T-helper 2 cell treated with Interferon-gamma antibody and Interleukin-4, amounts not matched to agents 100 ng/mL and 5 ng/mL, for 36 hours (primary cell): ENCODE measurements at regions not wholly inside any gene's neighbourhood (a gene's known extent, or its start where the extent isn't known, plus 50 kb on each side); places are given as distances from the start of the nearest gene placed in this dataset.

Source experiments
- intact Hi-C: fragments of 100-400 bp; cut with micrococcal nuclease; formaldehyde crosslinking; loops from one replicate; pipeline ENCODE4 v1.15.1; 2023

GRCh38 chr3:117398141-117398899 is 688.7 kb downstream of the TUSC7 start:
- intact Hi-C loops = no loop called here

- intact Hi-C loops = no loop called here
These were observed 689.9 kb downstream of the TUSC7 start for GRCh38 chr3:117399311-117400078.

GRCh38 chr3:117400303-117400702 is 690.7 kb downstream of the TUSC7 start:
- intact Hi-C loops = no loop called here

GRCh38 chr3:117404141-117404540 is 694.6 kb downstream of the TUSC7 start:
- intact Hi-C loops = no loop called here

- intact Hi-C loops = no loop called here
These were observed 695.2 kb downstream of the TUSC7 start for GRCh38 chr3:117404730-117405129.

GRCh38 chr3:117405359-117405758 is 695.8 kb downstream of the TUSC7 start:
- intact Hi-C loops = no loop called here

GRCh38 chr3:117407317-117407716 is 697.7 kb downstream of the TUSC7 start:
- intact Hi-C loops = no loop called here

GRCh38 chr3:117408811-117409210 is 699.2 kb downstream of the TUSC7 start:
- intact Hi-C loops = no loop called here

GRCh38 chr3:117409256-117409655 is 699.7 kb downstream of the TUSC7 start:
- intact Hi-C loops = no loop called here

- intact Hi-C loops = no loop called here
These were observed 700.3 kb downstream of the TUSC7 start for GRCh38 chr3:117409701-117410459.

- intact Hi-C loops = no loop called here
These were observed 702.4 kb downstream of the TUSC7 start for GRCh38 chr3:117411971-117412370.

GRCh38 chr3:117417411-117417810 is 707.8 kb downstream of the TUSC7 start:
- intact Hi-C loops = no loop called here

- intact Hi-C loops = no loop called here
These were observed 717.5 kb downstream of the TUSC7 start for GRCh38 chr3:117427081-117427480.

GRCh38 chr3:117433427-117433826 is 723.8 kb downstream of the TUSC7 start:
- intact Hi-C loops = no loop called here

GRCh38 chr3:117434661-117435412 is 725.3 kb downstream of the TUSC7 start:
- intact Hi-C loops = no loop called here

- intact Hi-C loops = no loop called here
These were observed 725.9 kb downstream of the TUSC7 start for GRCh38 chr3:117435506-117435905.

GRCh38 chr3:117439812-117440211 is 730.2 kb downstream of the TUSC7 start:
- intact Hi-C loops = no loop called here

- intact Hi-C loops = no loop called here
These were observed 732.3 kb downstream of the TUSC7 start for GRCh38 chr3:117441851-117442250.

GRCh38 chr3:117442566-117442965 is 733.0 kb downstream of the TUSC7 start:
- intact Hi-C loops = no loop called here

GRCh38 chr3:117443014-117443413 is 733.4 kb downstream of the TUSC7 start:
- intact Hi-C loops = no loop called here

GRCh38 chr3:117444175-117444574 is 734.6 kb downstream of the TUSC7 start:
- intact Hi-C loops = no loop called here
